MM.1S (cell line): ENCODE measurements at regions not wholly inside any gene's neighbourhood (a gene's known extent, or its start where the extent isn't known, plus 50 kb on each side); places are given as distances from the start of the nearest gene placed in this dataset.

Experiments
- CTCF ChIP-seq: fragments of 300-600 bp; sonication (generic); IDR thresholded peaks from 2 replicates; pipeline ENCODE4 v1.5.1; 2016; ENCODE audit warnings: antibody characterized with exemption, low read length, mixed read lengths
- EZH2phosphoT487 ChIP-seq: fragments of 300-600 bp; sonication (generic); IDR thresholded peaks from 2 replicates; pipeline ENCODE4 v1.6.1; 2018; ENCODE audit warnings: antibody characterized with exemption, low read length

GRCh38 chr10:129041916-129042315, 425.1 kb upstream of the MGMT start:
- TF ChIP-seq CTCF (no peak), EZH2phosphoT487 (no peak)
